HEK293 (cell line): ENCODE measurements at regions not wholly inside any gene's neighbourhood (a gene's known extent, or its start where the extent isn't known, plus 50 kb on each side); places are given as distances from the start of the nearest gene placed in this dataset.

ENCODE experiments used
- ZBTB7A ChIP-seq: fragments of 450-650 bp; formaldehyde crosslinking; IDR thresholded peaks from 2 replicates; pipeline ENCODE4 v1.5.1; 2016; ENCODE audit warnings: low read depth, missing biosample characterization, missing genetic modification characterization
- TF ChIP-seq, protein P1 (sequence below): fragments of 450-650 bp; formaldehyde crosslinking; IDR thresholded peaks from 2 replicates; pipeline ENCODE4 v1.5.1; 2016; ENCODE audit warnings: missing biosample characterization, missing genetic modification characterization

- TF ChIP-seq, protein P1, sequence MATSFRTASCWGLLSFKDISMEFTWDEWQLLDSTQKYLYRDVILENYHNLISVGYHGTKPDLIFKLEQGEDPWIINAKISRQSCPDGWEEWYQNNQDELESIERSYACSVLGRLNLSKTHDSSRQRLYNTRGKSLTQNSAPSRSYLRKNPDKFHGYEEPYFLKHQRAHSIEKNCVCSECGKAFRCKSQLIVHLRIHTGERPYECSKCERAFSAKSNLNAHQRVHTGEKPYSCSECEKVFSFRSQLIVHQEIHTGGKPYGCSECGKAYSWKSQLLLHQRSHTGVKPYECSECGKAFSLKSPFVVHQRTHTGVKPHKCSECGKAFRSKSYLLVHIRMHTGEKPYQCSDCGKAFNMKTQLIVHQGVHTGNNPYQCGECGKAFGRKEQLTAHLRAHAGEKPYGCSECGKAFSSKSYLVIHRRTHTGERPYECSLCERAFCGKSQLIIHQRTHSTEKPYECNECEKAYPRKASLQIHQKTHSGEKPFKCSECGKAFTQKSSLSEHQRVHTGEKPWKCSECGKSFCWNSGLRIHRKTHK (tag by site-specific recombination), result no peak
- no peak for TF ChIP-seq ZBTB7A
These were observed 556.2 kb upstream of the SUCLG2 start for GRCh38 chr3:68210635-68211034.
